ENCODE measurements at regions not wholly inside any gene's neighbourhood (a gene's known extent, or its start where the extent isn't known, plus 50 kb on each side); places are given as distances from the start of the nearest gene placed in this dataset.
"Not testable (repeated sequence)": the region's sequence is repeated elsewhere in the genome, so short reads cannot be mapped to it uniquely, and the experiment has no call there.

DNA sequence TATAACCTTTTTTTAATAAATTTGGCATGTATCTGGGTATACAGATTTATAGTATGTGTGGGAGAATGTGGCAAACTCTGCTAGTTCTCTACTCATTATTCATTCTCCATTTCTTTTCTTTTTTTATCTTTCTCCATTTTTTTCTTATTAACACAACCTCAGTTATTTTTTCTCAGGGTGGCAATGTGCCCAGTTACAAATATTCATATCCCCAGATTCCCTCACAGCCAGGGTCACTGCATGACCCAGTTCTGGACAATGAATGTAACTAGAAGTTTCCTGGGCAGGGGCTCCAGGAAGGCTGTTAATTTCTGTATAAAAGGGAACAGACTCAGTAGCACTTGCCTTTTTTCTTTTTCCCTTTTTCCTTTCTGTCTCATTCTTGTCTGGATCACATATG is 95.6 kb downstream of the VCPKMT start:
- no peak for DNase-seq

DNA sequence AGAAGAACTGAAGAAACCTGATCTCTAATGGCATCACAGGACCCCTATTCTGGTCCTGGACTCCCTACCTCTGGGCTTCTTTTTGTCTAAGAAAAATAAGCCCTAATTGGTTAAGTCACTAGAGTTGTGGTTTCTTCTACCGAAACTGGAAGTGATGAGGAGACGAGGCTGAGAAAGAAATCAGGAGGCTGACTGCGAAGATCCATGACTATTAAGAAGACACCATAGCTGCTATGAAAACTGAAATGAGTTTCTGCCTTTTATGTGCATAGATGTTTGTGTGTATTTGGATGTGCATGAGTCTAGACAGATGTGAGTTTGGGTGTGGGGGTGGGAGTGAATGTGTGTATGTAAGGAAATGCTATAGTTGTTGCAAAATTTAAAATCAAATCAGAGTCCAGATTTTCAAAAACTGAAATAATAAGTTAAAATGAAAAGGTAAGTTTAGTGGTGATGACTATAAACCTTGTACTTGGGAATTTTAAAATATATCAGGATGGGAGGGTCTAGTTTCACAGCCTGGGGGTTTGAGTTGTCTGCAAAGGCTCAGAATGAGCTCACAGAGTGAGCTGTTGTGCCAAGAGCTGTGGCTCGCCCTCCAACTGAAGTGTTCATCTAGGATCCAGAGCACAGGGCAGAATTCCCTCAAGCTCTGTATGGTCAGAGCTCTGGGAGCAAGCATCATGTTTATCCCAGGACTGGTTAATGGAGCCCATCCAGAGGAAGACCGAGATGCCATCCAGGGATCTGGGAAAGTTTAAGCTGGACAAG is 94.9 kb downstream of the VCPKMT start:
- DNase-seq: no peak

DNA sequence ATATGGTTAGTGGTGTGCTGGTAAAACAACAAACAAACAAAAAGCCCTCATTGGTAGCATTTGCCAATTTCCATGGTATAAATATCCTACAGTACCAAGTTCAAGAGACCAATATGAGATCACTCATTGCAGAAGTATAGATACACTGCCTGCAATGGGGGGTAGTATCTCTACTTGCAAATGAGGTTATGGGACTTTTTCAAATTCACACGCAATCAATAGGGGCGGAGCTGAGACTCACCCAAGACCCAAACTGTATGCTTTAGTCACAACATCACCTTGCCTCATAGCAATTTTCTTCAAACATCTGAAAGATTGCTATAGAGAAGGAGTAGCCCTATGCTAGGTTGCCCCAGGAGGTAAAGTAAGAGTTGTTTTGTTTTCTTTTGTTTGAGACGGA is 93.7 kb downstream of the VCPKMT start:
- DNase-seq: no peak

GRCh38 chr14:50023671-50024490 is 92.5 kb downstream of the VCPKMT start:
- DNase-seq: no peak

DNA sequence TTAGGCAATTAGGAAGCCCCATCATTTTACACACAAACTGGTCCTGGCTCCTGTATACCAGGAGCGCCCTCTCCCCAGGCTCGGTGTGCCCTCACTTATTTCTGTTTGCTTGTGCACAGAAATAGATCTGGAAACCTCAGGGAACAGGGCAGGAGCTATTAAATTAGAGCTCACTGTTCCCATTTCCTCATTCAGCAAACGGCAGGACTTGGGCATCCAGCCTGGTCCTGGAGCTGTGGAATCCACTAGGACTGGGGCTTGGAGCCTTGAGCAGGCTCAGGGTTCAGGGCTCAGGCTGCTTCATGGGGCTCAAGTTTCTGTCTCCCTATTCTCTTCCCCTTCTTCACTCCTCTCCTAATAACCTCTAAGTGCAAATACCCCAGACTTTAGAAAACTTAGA is 91.3 kb downstream of the VCPKMT start:
- no peak for DNase-seq

GRCh38 chr14:50025776-50026175 is 90.6 kb downstream of the VCPKMT start:
- no peak for DNase-seq

DNA sequence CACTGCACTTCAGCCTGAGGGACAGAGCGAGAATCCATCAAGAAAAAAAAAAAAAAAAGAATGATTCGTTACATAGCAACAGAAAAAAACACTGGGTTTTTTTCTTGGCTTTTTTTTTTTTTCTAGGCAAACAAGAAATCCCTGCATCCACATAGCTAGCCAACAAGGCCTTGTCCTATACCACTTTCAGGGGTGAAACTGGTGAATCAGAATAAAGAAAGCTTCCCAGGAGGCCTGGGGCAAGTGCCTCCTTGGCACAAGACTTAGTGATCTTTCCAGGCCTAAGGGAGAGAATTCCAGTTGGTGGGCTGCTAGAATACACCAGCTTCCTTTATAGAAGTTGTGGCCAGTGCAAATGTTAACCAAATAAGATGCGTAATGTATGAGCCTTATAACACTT is 90.0 kb downstream of the VCPKMT start:
- no peak for DNase-seq

- DNase-seq: no peak
Measured at GRCh38 chr14:50027816-50028215, 88.6 kb downstream of the VCPKMT start.

DNA sequence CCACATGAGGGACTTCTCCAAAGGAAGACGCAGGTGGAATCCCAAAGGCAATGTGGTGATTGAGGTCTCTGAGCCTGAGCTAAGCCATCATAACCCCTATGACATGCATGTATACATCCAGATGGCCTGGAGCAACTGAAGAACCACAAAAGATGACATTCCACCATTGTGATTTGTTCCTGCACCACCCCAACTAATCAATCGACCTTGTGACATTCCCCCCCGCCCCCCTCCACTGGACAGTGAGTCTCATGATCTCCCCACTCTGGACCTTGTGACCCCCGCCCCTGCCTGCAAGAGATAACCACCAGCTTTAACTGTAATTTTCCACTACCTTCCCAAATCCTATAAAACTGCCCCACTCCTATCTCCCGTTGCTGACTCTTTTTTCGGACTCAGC is 87.9 kb downstream of the VCPKMT start:
- DNase-seq: no peak

DNA sequence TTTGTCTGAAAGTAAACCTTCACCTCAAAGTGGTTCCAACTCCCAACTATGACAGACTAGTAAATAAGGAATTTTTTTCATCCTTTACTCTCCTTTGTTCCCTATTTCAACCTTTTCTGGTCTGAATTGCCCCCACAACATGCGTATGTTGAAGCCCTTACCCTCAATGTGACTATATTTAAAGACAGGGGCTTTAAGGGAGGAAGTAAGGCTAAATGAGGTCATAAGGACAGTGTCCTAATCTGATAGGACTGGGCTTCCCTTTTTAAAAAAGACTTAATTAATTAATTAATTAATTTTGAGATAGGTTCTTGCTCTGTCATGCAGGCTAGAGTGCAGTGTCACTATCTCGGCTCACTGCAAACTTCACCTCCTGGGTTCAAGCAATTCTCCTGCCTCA is 86.3 kb downstream of the VCPKMT start:
- DNase-seq: no peak

- not testable (repeated sequence) for DNase-seq
Measured at GRCh38 chr14:50030911-50031310, 85.5 kb downstream of the VCPKMT start.

DNA sequence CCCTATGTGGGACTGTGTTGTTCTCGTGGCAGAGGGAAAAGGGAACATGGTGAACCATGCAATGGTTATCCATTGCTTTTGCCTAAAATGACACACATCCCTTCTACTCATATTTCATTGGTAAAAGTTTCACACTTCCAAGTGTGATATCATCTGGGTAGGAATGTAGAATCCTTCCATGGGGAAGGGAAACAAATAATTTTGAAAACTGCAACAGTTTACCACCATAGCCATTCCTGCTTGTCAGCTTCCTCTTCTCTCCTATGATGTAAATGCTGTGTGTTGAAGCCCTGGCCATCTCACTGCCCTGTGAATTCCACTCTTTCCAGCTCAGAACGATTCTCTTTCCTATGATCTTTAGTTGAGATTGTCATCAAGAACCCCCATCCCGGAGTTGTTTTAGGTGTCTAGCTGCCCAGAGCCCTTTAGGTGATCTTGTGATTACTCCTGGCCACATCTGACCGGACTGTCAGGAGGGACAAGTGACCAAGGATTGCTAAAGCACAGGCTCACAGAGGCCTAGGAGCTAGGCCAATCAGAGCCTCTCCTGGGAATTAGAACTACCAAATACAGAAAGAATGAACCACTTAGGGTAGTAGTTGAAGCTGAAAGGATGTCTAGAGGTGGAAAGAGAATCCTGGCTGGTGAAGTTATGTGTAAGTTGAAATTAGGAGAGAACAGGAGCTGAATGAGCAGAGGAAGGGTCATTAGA is 84.6 kb downstream of the VCPKMT start:
- DNase-seq: no peak

GRCh38 chr14:50032462-50033167 is 83.8 kb downstream of the VCPKMT start:
- DNase-seq: not testable (repeated sequence)

DNA sequence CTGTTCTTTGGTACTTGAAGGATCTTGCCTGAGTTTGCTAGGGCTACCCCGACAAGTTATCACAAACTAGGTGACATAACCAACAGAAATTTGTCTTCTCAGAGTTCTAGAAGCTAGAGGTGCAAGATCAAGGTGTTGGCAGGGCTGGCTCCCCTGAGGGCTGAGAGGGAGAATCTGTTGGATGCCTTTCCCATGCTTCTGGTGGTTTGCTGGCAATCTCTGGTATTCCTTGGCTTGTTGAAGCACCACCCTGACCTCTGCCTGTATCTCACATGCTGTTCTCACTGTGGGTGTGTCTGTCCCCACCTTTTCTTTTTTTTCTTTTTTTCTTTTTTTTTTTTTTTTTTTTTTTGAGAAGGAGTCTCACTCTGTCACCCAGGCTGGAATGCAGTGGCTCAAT is 81.2 kb downstream of the VCPKMT start:
- DNase-seq: no peak

- DNase-seq: no peak
Measured at GRCh38 chr14:50036211-50036610, 80.2 kb downstream of the VCPKMT start.

DNA sequence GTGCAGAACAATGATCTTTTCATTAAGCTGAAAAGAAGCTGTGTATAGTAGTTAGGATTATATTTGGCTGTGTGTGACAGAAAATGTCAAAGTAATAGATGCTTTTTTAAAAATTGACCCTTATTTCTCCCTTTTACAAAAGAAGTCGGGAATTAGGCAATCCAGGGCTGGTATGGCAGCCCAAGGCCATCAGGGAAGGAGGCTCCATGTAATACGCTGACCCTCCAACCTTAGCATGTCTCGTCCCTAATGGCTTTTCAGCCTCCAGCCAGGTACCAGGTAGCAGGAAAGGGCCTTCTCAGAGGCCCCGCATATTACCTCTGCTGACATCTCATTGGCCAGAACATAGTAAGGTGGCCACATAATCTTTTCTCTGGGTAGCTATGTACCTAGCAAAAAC is 79.7 kb downstream of the VCPKMT start:
- no peak for DNase-seq

- DNase-seq: no peak
Measured at GRCh38 chr14:50037240-50037639, 79.1 kb downstream of the VCPKMT start.

DNA sequence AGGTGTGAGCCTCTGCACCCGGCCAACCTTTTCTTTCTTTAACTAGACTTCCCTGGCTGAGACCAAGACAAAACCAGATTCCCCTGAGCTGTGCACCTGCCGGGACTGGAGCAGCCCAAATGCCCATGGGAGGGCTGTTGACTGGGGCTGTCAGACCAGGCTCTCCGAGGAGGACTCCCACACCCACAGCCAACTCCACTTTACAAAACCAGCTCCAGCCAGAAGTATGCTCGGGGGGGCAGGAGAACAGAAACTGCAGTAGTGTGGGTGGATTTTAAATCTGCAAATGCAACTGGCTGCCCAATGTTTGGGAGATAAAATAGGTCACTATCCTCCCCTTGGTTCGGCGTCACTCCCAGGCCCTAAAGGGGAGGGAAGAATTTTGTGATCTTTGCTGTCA is 78.5 kb downstream of the VCPKMT start:
- no peak for DNase-seq

DNA sequence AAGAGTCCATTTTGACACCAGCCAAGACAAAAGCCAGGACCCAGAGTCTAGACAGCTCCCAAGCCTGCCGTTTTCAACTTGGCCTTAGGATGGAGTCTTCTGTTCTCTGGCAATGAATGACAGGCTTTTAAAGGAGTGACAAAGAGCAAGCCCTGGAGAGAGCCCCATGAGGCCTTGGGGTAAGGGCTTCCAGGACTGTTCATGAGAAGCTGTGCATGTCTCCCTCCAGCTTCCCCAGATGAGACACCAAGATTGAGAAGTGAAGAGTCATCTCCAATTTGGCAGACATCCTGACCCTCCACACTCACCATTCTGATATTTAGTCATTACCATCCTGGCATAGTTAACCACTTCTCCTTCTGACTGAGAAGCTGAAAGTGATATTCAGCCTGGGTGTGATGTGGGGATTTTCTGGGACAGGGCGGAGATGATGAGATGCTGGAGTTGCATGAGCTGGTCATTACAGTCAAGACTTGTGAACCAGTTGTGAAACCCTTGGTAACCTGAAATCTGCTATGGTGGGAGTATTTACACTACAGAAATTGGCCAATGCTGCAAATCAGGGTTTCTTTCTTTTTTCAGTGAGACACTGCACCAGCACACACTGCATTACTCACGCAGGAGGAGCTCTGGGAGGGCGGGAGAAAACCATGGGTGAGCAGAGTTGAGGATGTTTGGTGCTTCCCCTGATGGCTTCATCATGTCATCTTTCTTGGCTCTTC is 77.8 kb downstream of the VCPKMT start:
- peak; percentile 55 for DNase-seq

- no peak for DNase-seq
Measured at GRCh38 chr14:50039120-50039517, 77.3 kb downstream of the VCPKMT start.

DNA sequence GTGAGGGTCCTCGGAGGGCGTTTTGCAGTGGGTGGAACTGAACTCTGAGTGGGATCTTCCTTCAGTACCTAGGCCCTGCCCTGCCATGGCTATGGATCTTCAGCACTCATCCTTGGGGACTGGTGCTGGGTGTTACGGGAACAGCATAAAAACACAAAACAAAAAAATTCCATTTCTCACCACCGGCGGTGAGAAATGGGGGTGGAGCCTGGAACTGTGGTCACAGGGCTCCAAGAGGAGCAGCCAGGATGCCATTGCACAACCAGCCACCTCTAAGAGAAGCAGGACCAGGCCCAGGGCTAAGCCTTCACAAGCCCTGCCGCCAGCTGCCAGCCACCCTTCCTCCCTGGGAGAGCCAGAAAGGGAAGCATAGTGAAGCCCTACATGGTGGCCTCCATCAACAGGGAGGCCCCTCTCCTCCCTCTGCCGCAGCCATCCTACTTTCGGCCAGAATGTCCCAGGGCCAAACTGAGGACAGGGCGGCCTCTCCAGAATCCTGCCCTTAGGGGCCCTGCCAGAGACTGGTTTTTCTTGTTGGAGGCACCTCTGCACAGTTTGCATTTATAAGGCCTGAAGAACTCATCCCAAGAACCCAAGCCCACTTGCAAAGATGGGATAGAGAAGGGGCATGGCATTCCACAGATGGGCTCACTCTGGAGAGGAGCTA is 76.5 kb downstream of the VCPKMT start:
- DNase-seq: no peak

- peak; percentile 64 for DNase-seq
Measured at GRCh38 chr14:50040401-50040775, 76.0 kb downstream of the VCPKMT start.

Measured in CD4-positive, alpha-beta T cell treated with Interleukin-17A for 4 hours (primary cell).